ENCODE measurements at regions not wholly inside any gene's neighbourhood (a gene's known extent, or its start where the extent isn't known, plus 50 kb on each side); places are given as distances from the start of the nearest gene placed in this dataset.

GRCh38 chr3:159887911-159888310, 100.7 kb upstream of the IL12A start:
- no peak for DNase-seq

DNA sequence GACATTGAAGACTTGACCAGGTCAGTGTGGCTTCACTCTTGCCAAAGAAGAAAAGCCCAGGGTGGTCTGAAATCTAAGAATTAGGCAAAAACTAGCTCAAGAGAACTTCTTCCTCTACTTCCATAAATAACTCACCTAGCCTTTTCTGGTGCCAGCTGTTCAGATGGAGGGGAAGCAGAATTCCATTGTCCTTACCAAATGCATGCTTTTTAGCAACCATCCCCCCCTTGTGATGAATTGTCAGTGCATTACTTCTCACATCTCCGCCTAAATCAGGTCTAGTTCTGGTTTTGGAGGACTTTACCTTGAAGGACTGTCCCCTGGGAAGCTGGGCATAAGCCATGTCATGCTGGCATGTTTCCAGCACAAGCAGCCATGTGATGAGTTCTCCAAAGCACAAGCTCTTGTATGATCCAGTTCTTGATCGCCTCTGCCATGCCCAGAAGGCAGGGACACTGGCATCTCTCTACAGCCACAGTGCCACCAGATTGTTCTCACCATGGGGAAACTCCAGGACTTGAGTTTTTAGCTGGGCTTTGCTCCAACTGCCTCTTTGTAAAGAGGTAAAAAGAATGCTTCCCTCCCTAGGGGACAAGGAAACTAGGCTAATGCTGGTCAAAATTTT, 96.4 kb upstream of the IL12A start:
- DNase-seq, result no peak

DNA sequence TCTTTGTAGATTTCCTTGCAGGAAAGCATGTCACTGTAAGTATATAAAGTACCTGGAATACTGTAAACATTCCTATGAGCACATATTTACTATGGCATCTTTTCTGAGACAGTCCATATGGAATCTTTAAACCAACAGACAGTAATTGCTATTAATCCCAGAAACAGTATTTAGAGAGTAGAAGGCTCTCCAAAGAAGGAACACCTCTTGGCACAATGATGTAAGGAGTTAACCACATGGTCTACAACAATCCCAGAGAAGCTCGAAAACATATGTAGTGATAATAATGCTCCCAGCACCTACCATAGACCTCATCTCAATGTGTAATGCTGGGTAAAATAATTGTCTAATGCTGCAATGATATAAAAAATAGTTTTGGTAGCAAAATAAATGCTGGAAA, 95.8 kb upstream of the IL12A start:
- DNase-seq, result no peak

GRCh38 chr3:159894386-159894785, 94.2 kb upstream of the IL12A start:
- no peak for DNase-seq

DNA sequence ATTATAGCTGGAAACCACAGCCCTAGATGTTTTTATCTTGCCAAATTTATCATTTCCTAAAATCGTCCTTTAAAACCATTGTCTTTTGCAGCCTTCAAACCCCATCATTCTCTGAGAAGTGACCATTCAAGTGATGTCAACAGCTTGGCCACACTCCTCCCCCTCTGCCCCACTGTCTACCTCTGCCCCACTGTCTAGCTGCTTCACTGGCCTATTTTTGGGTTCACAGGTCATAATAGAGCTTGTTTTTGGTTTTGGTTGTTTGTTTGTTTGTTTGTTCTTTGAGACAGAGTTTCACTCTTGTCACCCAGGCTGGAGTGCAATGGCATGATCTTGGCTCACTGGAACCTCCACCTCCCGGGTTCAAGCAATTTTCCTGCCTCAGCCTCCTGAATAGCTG, 93.2 kb upstream of the IL12A start:
- DNase-seq, result no peak

GRCh38 chr3:159896543-159896942, 92.1 kb upstream of the IL12A start:
- DNase-seq, result no peak

- DNase-seq, result no peak
Observed at GRCh38 chr3:159897331-159898075, 91.1 kb upstream of the IL12A start.

DNA sequence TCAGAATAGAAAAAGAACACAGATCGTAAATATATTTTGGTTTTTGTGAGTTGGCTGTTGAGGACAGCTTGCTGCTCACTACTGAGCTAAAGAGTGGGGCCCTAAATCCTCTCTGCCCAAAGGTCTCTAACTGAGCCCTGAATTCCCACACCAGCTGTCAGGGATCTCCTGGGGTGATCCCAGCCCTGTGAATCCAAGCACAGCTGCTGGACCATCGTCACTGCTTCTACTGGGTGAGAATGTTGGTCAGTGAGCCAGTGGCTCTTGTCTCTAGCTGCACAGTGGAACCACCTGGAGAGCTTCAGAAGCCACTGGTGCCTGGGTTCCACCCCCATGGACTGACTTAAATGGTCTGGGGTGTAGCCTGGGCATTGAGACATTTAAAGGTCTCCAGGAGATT, 90.5 kb upstream of the IL12A start:
- no peak for DNase-seq

DNA sequence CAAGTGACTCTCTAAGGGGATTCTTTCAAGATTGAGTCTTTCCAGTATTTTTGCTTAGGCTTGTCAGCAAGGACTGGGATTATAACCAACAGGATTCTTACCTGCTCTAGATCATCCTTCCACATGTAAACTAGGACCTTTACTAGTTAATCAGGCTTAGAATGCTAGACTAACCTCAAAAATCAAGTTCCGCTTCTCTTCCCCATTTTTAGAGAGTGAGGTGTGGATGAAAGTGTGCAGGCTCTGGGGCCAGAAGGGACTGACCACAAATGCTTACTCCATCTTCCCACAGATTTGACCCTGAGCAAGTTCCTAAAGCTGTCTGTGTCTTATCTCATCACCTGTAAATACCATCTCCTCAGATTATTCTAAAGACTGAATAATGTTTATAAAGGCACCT, 89.5 kb upstream of the IL12A start:
- no peak for DNase-seq

DNA sequence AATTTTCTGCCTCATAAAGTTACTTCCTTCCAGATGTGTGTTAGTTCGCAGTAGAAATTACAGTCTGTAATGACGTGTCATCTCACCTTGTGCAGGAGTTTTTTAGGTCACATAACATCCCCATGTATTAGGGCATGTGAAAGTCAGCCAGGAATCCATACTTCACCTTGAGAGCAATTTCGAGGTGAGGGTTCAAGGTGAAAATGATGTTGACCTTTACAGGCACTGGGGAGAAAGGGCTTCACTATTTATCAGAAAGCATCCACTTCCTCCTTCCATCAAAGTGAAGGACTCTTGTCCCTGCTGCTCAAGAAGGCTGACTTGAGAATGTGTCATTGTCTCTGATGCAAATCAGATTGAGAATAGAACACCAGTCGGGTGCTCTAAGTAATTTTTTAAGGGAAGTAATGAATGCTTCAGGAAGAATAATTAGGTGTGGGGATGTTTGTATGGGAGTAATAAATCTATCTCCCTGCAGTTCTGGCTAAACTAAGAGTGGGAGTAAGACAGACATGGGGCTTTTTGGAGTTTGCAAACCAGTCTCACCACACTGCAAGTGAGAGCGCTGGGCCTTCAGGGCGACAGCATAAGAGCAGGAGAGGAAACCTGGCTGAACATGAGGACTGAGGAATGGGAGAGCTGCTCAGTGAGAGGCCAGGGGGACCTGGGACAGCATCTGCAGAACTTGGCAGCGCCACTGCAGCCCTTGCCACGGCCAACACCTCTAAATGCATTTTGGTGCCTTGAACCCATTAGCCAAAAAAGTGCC, 85.9 kb upstream of the IL12A start:
- DNase-seq, result no peak

DNA sequence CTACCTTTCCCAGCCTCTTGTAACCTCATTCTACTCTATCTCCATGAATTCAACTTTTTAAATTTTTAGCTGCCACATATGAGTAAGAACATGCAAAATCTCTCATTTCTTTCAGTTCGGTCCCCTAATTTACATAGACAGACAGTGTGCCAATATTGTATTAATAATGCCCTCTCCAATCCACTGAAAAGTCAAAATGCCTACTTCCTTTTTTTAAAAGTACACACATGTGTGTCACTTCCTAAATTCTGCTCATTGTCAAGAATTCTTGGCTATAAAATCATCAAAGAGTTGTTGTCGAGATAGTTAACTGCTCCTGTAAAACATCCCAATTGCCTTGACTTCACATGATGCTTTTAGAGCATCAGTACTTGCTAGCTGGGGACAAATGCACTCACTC, 84.2 kb upstream of the IL12A start:
- DNase-seq, result no peak

- no peak for DNase-seq
Observed at GRCh38 chr3:159904911-159905310, 83.7 kb upstream of the IL12A start.

DNA sequence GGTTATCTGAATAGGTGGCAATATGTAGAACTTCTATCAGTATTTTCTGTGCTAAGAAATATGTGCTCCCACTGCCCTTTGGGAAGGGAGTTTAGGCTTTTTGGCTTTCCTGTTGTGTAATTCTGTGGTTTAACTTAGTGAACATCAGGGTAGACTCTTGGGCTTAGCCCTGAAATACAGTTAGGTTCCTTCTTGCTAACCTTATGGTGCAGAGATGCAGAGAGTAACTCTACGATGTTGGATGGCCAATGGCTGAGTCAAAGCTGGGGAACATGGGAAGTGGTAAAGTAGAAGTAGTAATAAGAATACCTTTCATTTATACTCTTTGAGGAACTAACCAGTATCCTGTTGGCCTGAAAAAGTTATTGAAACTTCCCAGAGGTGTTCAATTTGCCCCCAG, 80.8 kb upstream of the IL12A start:
- no peak for DNase-seq

DNA sequence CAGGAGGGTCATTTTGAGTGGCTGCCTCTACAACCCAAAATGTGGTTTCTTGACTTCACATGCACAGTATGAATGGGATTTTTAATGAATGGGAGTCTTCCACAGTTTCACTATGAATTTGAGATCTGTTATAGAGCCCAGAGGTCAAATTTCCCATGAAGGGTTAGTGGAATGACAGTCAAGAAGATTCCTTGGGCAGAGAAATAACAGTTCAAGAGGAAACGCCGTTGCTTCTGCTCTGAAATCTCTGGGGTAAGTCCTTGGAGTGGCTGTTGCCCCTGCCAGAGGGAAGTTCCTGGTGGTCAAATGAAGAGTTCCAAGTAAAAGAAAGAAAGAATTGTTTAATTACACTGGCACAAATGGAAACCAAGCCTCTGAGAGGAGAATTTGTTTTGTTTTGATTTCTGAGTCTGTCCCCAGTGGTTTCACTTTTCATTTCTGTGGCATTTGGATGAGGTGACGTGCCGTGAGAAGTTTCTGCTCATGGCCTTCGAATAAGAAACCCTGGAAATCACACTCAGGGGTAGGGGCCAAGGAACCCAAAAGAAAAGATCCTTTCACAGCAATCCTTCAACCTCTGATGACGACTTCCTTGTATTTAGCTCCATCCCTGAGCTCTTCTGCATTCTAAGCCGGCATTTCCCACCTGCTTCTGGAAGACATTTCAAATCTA, 77.5 kb upstream of the IL12A start:
- DNase-seq, result no peak

GRCh38 chr3:159911664-159912037, 77.0 kb upstream of the IL12A start:
- DNase-seq, result no peak

DNA sequence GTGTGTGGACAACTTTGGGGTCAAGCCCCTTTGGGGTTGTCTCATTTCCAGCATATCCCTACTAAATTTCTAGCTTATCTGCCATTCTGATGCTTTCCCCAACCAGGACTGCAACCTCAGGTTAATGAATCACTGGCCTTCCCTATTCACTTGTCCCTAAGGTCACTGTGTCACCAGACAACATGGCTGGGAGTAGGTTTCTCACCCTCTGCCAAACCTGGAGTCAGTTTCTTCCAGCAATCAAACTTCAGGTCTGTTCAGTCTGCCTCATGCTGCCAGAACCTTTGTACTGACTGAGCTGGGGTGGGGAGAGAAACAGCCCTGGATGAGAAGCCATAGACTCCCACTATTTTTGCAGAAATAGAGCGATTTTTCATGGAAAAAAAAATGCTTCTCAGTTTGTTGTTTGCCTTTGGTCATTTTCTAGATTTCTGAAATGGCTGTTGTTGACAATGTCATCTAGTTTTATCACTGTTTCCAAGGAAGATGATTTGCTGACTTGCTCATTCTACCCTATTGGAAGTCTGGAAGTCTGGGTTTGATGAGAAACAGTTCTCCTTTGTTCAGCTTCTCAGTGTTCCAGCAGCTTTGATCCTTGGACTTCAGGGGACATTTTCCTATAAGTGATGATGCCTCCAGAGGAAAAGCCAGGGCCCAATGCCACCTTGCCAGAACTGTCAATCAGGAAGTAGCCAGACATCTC, 74.8 kb upstream of the IL12A start:
- DNase-seq, result no peak

DNA sequence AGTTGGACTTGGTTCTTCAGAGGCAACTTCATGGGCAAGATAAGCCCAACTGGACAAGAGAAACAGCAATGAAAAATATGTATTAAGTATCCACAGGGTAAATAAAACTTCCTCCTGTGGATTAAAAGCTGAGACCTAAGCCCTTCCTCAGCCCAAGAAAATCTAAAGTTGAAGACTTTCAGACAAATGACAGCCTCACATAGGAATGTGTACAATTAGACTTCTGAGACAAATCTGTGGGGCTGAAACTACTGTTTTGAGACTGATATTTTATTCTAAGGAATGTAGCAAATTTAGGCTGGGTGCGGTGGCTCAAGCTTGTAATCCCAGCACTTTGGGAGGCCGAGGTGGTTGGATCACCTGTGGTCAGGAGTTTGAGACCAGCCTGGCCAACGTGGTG, 74.2 kb upstream of the IL12A start:
- DNase-seq, result no peak

GRCh38 chr3:159916052-159916451, 72.6 kb upstream of the IL12A start:
- no peak for DNase-seq

DNA sequence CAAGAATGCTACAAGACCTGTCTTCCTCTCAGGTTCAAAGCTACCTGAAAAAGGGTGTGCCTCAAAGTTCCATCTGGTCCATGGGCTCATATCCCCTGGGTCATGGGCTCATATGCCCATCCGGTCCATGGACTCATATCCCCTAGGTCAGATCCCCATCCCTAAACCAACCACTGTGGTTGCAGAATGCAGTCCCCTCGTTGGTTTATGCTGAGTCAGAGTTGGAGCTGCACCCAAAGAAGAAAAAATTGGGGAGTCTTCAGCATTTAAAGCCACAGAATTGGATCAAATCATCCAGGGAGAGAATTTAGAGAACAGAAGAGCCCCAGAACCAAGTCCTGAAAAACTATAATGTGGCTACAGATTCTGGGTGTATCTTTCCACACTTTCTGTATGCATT, 71.5 kb upstream of the IL12A start:
- DNase-seq, result no peak

DNA sequence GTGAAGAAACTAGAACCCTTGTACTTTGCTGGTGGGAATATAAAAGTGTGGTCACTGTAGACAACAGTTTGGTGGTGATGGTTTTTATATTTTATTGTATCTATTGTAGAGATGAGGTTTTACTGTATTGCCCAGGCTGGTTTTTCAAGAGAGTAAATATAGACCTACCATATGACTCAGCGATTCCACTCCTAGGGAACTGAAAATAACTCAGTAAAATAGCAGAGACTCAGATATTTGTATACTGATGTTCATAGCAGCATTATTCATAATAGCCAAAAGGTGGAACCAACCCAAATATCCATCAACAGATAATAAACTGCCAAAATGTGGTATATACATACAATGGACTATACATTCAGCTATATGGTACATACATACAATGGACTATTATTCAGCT, 68.8 kb upstream of the IL12A start:
- no peak for DNase-seq

- DNase-seq, result no peak
Observed at GRCh38 chr3:159922193-159922840, 66.3 kb upstream of the IL12A start.

- no peak for DNase-seq
Observed at GRCh38 chr3:159922861-159923312, 65.7 kb upstream of the IL12A start.
